Activated CD4-positive, alpha-beta T cell treated with anti-CD3 and anti-CD28 coated beads, Interleukin-2, Interleukin-6, amounts not matched to agents 100 ng/mL and 50 ng/mL, durations not matched to agents 16 hours and 8 hours (primary cell): ENCODE measurements at regions not wholly inside any gene's neighbourhood (a gene's known extent, or its start where the extent isn't known, plus 50 kb on each side); places are given as distances from the start of the nearest gene placed in this dataset.
"Not testable (repeated sequence)": the region's sequence is repeated elsewhere in the genome, so short reads cannot be mapped to it uniquely, and the experiment has no call there.

ENCODE experiments used
- DNase-seq: peaks from one replicate; pipeline ENCODE4 v3.0.0-alpha.2; 2020

GRCh38 chr16:65825191-65825856, 541.2 kb upstream of the CDH5 start:
- DNase-seq: no peak

- DNase-seq: no peak
These were observed 544.3 kb upstream of the CDH5 start for GRCh38 chr16:65822148-65822547.

- no peak for DNase-seq
These were observed 547.2 kb upstream of the CDH5 start for GRCh38 chr16:65819136-65819898.

GRCh38 chr16:65817799-65818198, 548.7 kb upstream of the CDH5 start:
- no peak for DNase-seq

- no peak for DNase-seq
These were observed 549.4 kb upstream of the CDH5 start for GRCh38 chr16:65817066-65817465.

GRCh38 chr16:65816556-65816955, 549.9 kb upstream of the CDH5 start:
- DNase-seq: no peak

- DNase-seq: no peak
These were observed 550.8 kb upstream of the CDH5 start for GRCh38 chr16:65815707-65816106.

- not testable (repeated sequence) for DNase-seq
These were observed 552.6 kb upstream of the CDH5 start for GRCh38 chr16:65813879-65814278.

- no peak for DNase-seq
These were observed 556.9 kb upstream of the CDH5 start for GRCh38 chr16:65809627-65810026.

- no peak for DNase-seq
These were observed 557.7 kb upstream of the CDH5 start for GRCh38 chr16:65808790-65809189.

GRCh38 chr16:65807858-65808257, 558.6 kb upstream of the CDH5 start:
- DNase-seq: no peak

- DNase-seq: not testable (repeated sequence)
These were observed 560.8 kb upstream of the CDH5 start for GRCh38 chr16:65805704-65806103.

GRCh38 chr16:65796481-65796880, 570.0 kb upstream of the CDH5 start:
- no peak for DNase-seq

- DNase-seq: no peak
These were observed 571.5 kb upstream of the CDH5 start for GRCh38 chr16:65794973-65795372.

- no peak for DNase-seq
These were observed 572.7 kb upstream of the CDH5 start for GRCh38 chr16:65793781-65794180.

GRCh38 chr16:65790768-65791167, 575.7 kb upstream of the CDH5 start:
- no peak for DNase-seq

- DNase-seq: no peak
These were observed 577.1 kb upstream of the CDH5 start for GRCh38 chr16:65789161-65789945.

- DNase-seq: no peak
These were observed 577.9 kb upstream of the CDH5 start for GRCh38 chr16:65788434-65789140.

- DNase-seq: no peak
These were observed 578.6 kb upstream of the CDH5 start for GRCh38 chr16:65787921-65788320.

- no peak for DNase-seq
These were observed 579.6 kb upstream of the CDH5 start for GRCh38 chr16:65786916-65787315.

- DNase-seq: no peak
These were observed 582.6 kb upstream of the CDH5 start for GRCh38 chr16:65783709-65784474.
